ENCODE measurements at regions not wholly inside any gene's neighbourhood (a gene's known extent, or its start where the extent isn't known, plus 50 kb on each side); places are given as distances from the start of the nearest gene placed in this dataset.

- no peak for DNase-seq
- intact Hi-C loops (cut with DNase I): no loop called here
Measured at GRCh38 chr5:67303356-67303755, 106.8 kb upstream of the CD180 start.

- intact Hi-C loops (cut with DNase I): no loop called here
- DNase-seq: peak in 1 of 10 donors; percentile 60
Measured at GRCh38 chr5:67301285-67301903, 104.8 kb upstream of the CD180 start.

GRCh38 chr5:67300326-67300725 lies 103.7 kb upstream of the CD180 start:
- DNase-seq: no peak
- intact Hi-C loops (cut with DNase I): no loop called here

- no peak for DNase-seq
- intact Hi-C loops (cut with DNase I): no loop called here
Measured at GRCh38 chr5:67299231-67299735, 102.7 kb upstream of the CD180 start.

- no peak for DNase-seq
- intact Hi-C loops (cut with DNase I): no loop called here
Measured at GRCh38 chr5:67297802-67298532, 101.4 kb upstream of the CD180 start.

- no peak for DNase-seq
- intact Hi-C loops (cut with DNase I): no loop called here
Measured at GRCh38 chr5:67297376-67297775, 100.8 kb upstream of the CD180 start.

- intact Hi-C loops (cut with DNase I): no loop called here
- no peak for DNase-seq
Measured at GRCh38 chr5:67294266-67294938, 97.8 kb upstream of the CD180 start.

- intact Hi-C loops (cut with DNase I): no loop called here
- no peak for DNase-seq
Measured at GRCh38 chr5:67293226-67293625, 96.6 kb upstream of the CD180 start.

- no peak for DNase-seq
- intact Hi-C loops (cut with DNase I): no loop called here
Measured at GRCh38 chr5:67292201-67292940, 95.8 kb upstream of the CD180 start.

- intact Hi-C loops (cut with DNase I): no loop called here
- peak; percentile 41 to 95 (median 67) for DNase-seq
Measured at GRCh38 chr5:67291671-67292070, 95.1 kb upstream of the CD180 start.

GRCh38 chr5:67291066-67291465 lies 94.5 kb upstream of the CD180 start:
- intact Hi-C loops (cut with DNase I): no loop called here
- DNase-seq: no peak

GRCh38 chr5:67290655-67291054 lies 94.1 kb upstream of the CD180 start:
- no peak for DNase-seq
- intact Hi-C loops (cut with DNase I): no loop called here

- intact Hi-C loops (cut with DNase I): no loop called here
- no peak for DNase-seq
Measured at GRCh38 chr5:67289763-67290521, 93.3 kb upstream of the CD180 start.

- intact Hi-C loops (cut with DNase I): no loop called here
- peak in 2 of 10 donors; percentile 26 to 63 for DNase-seq
Measured at GRCh38 chr5:67287510-67288268, 91.1 kb upstream of the CD180 start.

GRCh38 chr5:67286006-67286405 lies 89.4 kb upstream of the CD180 start:
- intact Hi-C loops (cut with DNase I): no loop called here
- DNase-seq: no peak

GRCh38 chr5:67283988-67284487 lies 87.4 kb upstream of the CD180 start:
- intact Hi-C loops (cut with DNase I): no loop called here
- DNase-seq: no peak

GRCh38 chr5:67283275-67283987 lies 86.8 kb upstream of the CD180 start:
- DNase-seq: peak in 5 of 10 donors; percentile 27 to 92 (median 53)
- intact Hi-C loops (cut with DNase I): no loop called here

GRCh38 chr5:67281874-67282273 lies 85.3 kb upstream of the CD180 start:
- DNase-seq: no peak
- intact Hi-C loops (cut with DNase I): no loop called here

Measured in posterior cingulate gyrus (tissue), 11 donors.